GM18868 (cell line): ENCODE measurements at regions not wholly inside any gene's neighbourhood (a gene's known extent, or its start where the extent isn't known, plus 50 kb on each side); places are given as distances from the start of the nearest gene placed in this dataset.

Source experiments
- ATAC-seq: cut with Tn5 transposase; IDR thresholded peaks from one replicate; pipeline ENCODE4 v1.9.1; 2021; ENCODE audit warnings: mild to moderate bottlenecking, moderate library complexity; ENCODE audit not compliant: unreplicated experiment

- no peak for ATAC-seq
Observed at GRCh38 chr13:27014406-27015359, 156.9 kb downstream of the USP12 start.

GRCh38 chr13:27012482-27013197 is 159.0 kb downstream of the USP12 start:
- ATAC-seq, result no peak

- no peak for ATAC-seq
Observed at GRCh38 chr13:27011661-27012060, 159.9 kb downstream of the USP12 start.

GRCh38 chr13:27008733-27009132 is 162.9 kb downstream of the USP12 start:
- no peak for ATAC-seq

- no peak for ATAC-seq
Observed at GRCh38 chr13:27007166-27007565, 164.4 kb downstream of the USP12 start.

- ATAC-seq, result no peak
Observed at GRCh38 chr13:27006519-27007161, 165.0 kb downstream of the USP12 start.

GRCh38 chr13:27005976-27006518 is 165.6 kb downstream of the USP12 start:
- no peak for ATAC-seq

- no peak for ATAC-seq
Observed at GRCh38 chr13:27005556-27005955, 166.1 kb downstream of the USP12 start.

GRCh38 chr13:27004866-27005265 is 166.7 kb downstream of the USP12 start:
- no peak for ATAC-seq

- no peak for ATAC-seq
Observed at GRCh38 chr13:27004326-27004725, 167.3 kb downstream of the USP12 start.

- no peak for ATAC-seq
Observed at GRCh38 chr13:27001705-27002104, 169.9 kb downstream of the USP12 start.

- ATAC-seq, result no peak
Observed at GRCh38 chr13:27000686-27001085, 170.9 kb downstream of the USP12 start.

- ATAC-seq, result no peak
Observed at GRCh38 chr13:26999499-26999898, 172.1 kb downstream of the USP12 start.

GRCh38 chr13:26998292-26998691 is 173.3 kb downstream of the USP12 start:
- no peak for ATAC-seq

- ATAC-seq, result peak; percentile 82
Observed at GRCh38 chr13:26996965-26997752, 174.5 kb downstream of the USP12 start.

GRCh38 chr13:26995159-26995558 is 176.5 kb downstream of the USP12 start:
- no peak for ATAC-seq

- ATAC-seq, result no peak
Observed at GRCh38 chr13:26993780-26994179, 177.8 kb downstream of the USP12 start.

GRCh38 chr13:26992951-26993719 is 178.5 kb downstream of the USP12 start:
- no peak for ATAC-seq

GRCh38 chr13:26991508-26992181 is 180.0 kb downstream of the USP12 start:
- no peak for ATAC-seq
